Thyroid gland (tissue), 4 donors: ENCODE measurements at regions not wholly inside any gene's neighbourhood (a gene's known extent, or its start where the extent isn't known, plus 50 kb on each side); places are given as distances from the start of the nearest gene placed in this dataset.

Experiments
- POLR2A ChIP-seq, 2 donors: fragments of 450-650 bp; IDR thresholded peaks; one replicate each; pipeline ENCODE4 v1.6.1; 2017; ENCODE audit warnings: antibody characterized with exemption in 2 of 2, mild to moderate bottlenecking in 2 of 2, moderate library complexity in 1 of 2
- TF ChIP-seq, protein P1 (sequence below), 6 experiments: fragments of 200-600 bp in 3 of 6; fragments of 450-650 bp in 3 of 6; sonication (generic) in 3 of 6; IDR thresholded peaks; one replicate each; pipeline ENCODE4 v1.5.1; 2016 to 2019; ENCODE audit warnings: antibody characterized with exemption in 6 of 6, mild to moderate bottlenecking in 2 of 6, inconsistent platforms in 1 of 6, moderate library complexity in 1 of 6

GRCh38 chrX:10769195-10769594, 148.8 kb upstream of the MID1 start:
- TF ChIP-seq POLR2A (IDR thresholded peaks at IDR 0.05): no peak
- TF ChIP-seq, protein P1, sequence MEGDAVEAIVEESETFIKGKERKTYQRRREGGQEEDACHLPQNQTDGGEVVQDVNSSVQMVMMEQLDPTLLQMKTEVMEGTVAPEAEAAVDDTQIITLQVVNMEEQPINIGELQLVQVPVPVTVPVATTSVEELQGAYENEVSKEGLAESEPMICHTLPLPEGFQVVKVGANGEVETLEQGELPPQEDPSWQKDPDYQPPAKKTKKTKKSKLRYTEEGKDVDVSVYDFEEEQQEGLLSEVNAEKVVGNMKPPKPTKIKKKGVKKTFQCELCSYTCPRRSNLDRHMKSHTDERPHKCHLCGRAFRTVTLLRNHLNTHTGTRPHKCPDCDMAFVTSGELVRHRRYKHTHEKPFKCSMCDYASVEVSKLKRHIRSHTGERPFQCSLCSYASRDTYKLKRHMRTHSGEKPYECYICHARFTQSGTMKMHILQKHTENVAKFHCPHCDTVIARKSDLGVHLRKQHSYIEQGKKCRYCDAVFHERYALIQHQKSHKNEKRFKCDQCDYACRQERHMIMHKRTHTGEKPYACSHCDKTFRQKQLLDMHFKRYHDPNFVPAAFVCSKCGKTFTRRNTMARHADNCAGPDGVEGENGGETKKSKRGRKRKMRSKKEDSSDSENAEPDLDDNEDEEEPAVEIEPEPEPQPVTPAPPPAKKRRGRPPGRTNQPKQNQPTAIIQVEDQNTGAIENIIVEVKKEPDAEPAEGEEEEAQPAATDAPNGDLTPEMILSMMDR (IDR thresholded peaks at IDR 0.05): peak in 3 of 6 experiments; percentile 34 to 43 (median 37)
